DMS53 treated with DMSO at 0.1 percent for 48 hours (cell line): ENCODE measurements at regions not wholly inside any gene's neighbourhood (a gene's known extent, or its start where the extent isn't known, plus 50 kb on each side); places are given as distances from the start of the nearest gene placed in this dataset.

ENCODE experiments used
- DNase-seq: peaks from one replicate; lab custom pipeline; 2025; ENCODE audit not compliant: unreplicated experiment; lab: John Stamatoyannopoulos, UW

GRCh38 chr12:90281154-90281868, 572.7 kb upstream of the ATP2B1 start:
- no peak for DNase-seq

DNA sequence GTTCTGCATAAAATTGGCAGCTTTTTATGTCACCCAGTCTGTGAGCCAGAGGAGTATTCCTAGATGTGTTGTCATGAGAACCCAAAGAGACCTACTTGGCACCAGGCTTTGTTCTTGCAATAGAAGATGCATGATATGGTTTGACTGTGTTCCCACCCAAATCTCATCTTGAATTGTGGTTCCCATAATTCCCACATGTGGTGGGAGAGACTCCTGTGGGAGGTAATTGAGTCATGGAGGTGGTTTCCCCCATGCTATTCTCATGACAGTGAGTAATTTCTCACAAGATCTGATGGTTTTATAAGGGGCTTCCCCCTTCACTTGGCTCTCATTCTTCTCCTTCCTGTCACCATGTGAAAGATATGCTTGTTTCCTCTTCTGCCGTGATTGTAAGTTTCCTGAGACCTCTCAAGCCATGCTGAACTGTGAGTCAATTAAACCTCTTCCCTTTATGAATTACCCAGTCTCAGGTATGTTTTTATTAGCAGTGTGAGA, 572.0 kb upstream of the ATP2B1 start:
- DNase-seq, result no peak

GRCh38 chr12:90280033-90280432, 571.4 kb upstream of the ATP2B1 start:
- no peak for DNase-seq

DNA sequence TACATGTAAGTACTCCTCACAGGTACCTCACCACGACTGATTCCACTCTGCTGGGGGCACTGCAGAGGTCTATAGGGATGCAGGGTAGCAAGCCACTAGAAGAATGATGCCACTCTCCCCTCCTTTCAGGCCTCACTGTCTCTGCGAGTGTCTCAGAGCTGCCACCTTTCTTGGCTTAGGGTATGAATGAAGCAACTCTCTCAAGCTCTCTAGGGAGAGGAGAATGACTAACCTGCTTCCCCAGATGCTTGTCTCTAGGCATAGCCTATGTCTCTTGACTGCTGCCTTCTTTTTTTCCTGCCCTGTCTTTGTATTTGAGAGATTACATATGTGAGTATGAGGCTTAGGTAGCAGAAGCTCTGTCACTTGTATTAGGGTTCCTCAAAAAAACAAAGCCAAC, 566.5 kb upstream of the ATP2B1 start:
- no peak for DNase-seq

DNA sequence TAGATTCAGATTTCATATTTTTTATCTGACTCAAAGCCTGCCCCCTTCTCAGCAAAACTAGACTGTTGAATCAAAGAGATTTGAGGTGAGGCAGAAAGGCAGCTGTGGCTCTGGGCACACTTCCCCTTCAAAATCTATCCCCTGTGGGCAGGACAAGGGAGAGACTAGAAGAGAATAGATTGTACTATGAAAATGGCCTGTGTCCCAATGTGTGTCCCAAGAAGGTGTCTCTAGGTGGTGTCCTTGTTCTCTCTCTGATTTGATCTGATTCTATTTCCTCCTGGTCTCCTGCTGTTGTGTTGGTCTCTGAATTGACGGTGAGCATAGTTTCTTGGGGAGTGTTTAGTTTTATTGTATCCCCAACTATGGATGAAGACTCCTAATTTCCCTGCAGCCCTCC, 565.8 kb upstream of the ATP2B1 start:
- peak; percentile 10 for DNase-seq

DNA sequence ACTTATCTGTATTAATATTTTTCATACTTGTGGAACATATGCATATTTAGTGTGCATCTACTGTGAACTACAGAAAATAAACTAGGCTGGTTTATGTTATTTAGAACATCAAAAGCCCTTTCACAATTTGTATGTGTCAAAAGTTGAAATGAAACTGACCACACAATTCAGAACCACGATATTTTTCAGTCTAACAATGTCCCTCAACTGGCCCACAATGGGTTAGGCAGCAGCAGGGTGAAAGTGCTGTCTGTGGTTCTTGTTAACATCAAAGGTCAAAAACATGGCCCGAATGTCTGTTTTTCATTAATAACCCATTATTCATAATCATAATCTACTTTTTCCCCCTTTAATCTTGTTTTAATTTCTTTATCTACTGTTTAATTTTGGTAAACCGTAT, 559.9 kb upstream of the ATP2B1 start:
- no peak for DNase-seq

GRCh38 chr12:90262251-90262650, 553.6 kb upstream of the ATP2B1 start:
- no peak for DNase-seq

- no peak for DNase-seq
Measured at GRCh38 chr12:90261283-90261682, 552.6 kb upstream of the ATP2B1 start.

GRCh38 chr12:90260136-90260535, 551.5 kb upstream of the ATP2B1 start:
- DNase-seq, result no peak

GRCh38 chr12:90257927-90258624, 549.4 kb upstream of the ATP2B1 start:
- no peak for DNase-seq

GRCh38 chr12:90254796-90255195, 546.2 kb upstream of the ATP2B1 start:
- no peak for DNase-seq

DNA sequence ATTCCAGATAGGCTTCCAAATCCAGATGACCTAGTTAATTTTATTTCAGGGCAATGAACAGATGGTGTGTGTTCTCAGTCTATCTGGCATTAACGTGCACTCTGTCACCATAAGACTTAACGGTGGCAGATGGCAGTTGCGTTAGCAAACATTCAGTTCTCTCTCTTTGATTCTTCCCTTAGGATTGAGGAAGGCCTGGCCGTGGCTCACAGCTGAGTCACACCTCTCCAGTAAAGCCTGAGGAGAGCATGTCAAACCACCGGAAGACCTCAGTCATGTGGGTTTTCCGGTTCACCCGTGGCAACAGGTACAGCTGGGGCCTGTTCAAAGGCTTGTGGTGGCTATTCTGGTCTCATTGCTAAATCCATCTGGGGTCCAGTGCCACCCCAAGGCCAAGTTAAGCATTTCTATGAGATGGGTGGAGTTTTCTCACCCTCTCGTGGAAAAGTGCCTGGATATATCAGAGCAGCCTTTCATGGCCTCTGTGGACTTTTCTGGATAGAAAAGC, 545.1 kb upstream of the ATP2B1 start:
- peak; percentile 99 for DNase-seq

DNA sequence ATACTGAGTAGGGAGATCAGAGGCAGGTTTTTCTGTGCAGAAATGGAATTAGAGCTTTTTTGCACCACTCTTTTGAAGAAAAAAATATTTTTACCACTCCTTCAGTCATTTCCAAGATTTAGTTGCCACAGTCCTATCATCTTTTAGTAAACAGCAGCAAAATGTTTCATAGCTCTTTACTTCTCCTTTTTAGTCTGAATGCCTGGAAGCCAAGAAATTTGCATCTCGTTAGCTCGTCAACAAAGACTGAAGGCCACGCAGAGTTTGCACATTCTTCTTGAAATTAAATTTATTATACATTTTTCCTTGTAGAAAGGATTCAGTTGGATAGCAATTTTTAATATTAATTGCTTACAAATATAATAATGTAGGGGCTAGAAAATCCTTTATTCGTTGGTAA, 544.5 kb upstream of the ATP2B1 start:
- no peak for DNase-seq

GRCh38 chr12:90250766-90251165, 542.1 kb upstream of the ATP2B1 start:
- no peak for DNase-seq

GRCh38 chr12:90250042-90250441, 541.4 kb upstream of the ATP2B1 start:
- no peak for DNase-seq

DNA sequence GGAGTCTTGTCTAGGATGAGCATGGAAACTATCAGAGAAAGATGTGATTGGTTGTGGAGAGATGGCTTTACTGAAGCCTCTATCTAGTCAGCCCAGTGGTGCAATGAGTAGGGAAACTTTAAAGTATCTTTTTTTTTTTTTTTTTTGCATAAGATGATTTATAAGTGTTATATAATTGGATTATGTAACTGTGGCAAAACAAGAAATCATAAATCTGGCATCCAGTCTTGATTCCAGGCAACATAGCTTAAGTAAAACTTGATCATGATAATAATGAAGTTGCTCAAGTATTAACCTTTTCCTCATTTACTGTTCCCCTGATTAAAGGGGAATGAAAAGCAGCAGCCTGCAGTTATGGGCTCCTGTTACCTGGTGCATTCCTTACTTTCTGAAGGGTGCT, 538.0 kb upstream of the ATP2B1 start:
- no peak for DNase-seq

- no peak for DNase-seq
Measured at GRCh38 chr12:90245391-90245790, 536.8 kb upstream of the ATP2B1 start.

DNA sequence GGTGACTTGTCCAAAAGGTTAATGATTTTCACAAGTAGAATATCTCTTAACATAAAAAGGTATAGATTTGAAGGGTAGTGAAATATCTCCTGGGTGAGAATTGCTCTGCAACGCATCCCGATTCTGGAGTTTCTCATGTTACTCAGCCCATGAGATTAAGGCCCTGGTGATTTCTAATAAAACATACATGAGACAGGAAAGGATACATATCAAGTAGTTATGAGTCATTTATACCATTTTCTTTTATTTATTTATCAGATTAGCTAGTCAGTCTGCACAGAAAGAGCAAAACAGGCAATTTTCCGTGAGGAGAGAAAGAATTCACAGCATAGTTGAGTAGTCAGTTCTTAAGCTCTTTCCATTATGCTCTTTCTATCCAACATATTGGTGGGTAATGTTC, 535.6 kb upstream of the ATP2B1 start:
- peak; percentile 64 for DNase-seq

DNA sequence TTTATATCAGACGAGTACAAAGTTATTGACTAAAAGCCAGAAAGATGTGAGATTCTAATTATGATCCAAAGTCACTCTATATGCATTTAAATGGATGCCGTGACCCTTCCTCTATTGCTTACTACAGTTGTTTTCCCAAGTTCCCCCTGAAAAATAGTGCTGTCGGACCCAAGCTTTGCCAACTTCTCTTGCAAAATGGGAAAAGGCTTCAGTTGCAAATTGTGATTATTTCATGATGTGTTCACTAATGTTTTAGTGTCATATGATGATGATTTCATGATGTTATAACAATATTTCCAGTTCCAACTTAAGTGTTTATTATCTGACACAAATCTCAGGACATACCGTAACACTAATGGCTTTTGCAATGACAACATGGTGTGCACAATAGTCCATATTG, 534.6 kb upstream of the ATP2B1 start:
- no peak for DNase-seq

DNA sequence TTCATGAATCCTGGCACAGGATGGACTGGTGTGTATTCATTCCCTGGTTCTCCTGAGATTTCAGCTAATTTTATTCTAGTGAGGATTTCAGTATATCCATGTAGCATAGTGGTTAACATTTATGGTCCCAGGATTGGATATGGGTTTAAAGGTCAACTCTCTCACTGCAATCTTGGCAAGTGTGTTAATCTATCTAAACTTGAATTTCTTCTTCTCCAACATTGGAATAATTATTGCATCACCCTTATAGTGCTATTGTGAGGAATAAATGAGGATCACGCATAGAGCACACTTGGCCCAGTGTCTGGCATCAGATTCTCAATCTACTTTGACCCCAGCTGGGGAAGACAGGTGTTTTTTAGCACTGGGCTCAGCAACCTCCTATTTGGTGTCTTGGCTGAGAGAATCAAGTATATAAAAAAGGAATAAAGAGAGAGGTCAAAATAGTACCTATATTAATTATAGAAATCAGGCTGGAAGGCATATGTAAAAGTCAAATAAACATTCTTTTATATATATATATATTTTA, 531.2 kb upstream of the ATP2B1 start:
- no peak for DNase-seq

- no peak for DNase-seq
Measured at GRCh38 chr12:90238663-90239271, 530.1 kb upstream of the ATP2B1 start.

GRCh38 chr12:90237841-90238240, 529.2 kb upstream of the ATP2B1 start:
- DNase-seq, result no peak
